GM12891 (cell line): ENCODE measurements at regions not wholly inside any gene's neighbourhood (a gene's known extent, or its start where the extent isn't known, plus 50 kb on each side); places are given as distances from the start of the nearest gene placed in this dataset.

Experiments
- DNase-seq: peaks from one replicate; pipeline ENCODE4 v3.0.0; 2011; ENCODE audit warnings: low spot score; ENCODE audit not compliant: insufficient read length
- FAIRE-seq: peaks from 2 replicates; lab custom pipeline; 2011; peaks lifted over from hg19 to GRCh38; lab: Jason Lieb, UNC
- PAX5 ChIP-seq: IDR thresholded peaks from 2 replicates; pipeline ENCODE4 v1.6.1; 2011; ENCODE audit warnings: low read length, moderate library complexity, mild to moderate bottlenecking; ENCODE audit not compliant: insufficient read depth, severe bottlenecking
- POLR2A ChIP-seq: IDR thresholded peaks from 2 replicates; pipeline ENCODE4 v1.6.1; 2011; ENCODE audit warnings: low read depth, low read length, control low read depth
- POLR2AphosphoS5 ChIP-seq: IDR thresholded peaks from 2 replicates; pipeline ENCODE4 v1.6.1; 2011; ENCODE audit warnings: low read depth, low read length, control low read depth
- POU2F2 ChIP-seq: IDR thresholded peaks from 2 replicates; pipeline ENCODE4 v1.6.1; 2011; ENCODE audit warnings: low read depth, mild to moderate bottlenecking, control low read depth, low read length, moderate library complexity
- SPI1 ChIP-seq: IDR thresholded peaks from 2 replicates; pipeline ENCODE4 v1.6.1; 2011; ENCODE audit warnings: low read depth, low read length, control low read depth
- TAF1 ChIP-seq: IDR thresholded peaks from 2 replicates; pipeline ENCODE4 v1.6.1; 2011; ENCODE audit warnings: low read depth, low read length, control low read depth

- no peak for TF ChIP-seq POLR2A
- TF ChIP-seq POLR2AphosphoS5 = no peak
- no peak for TF ChIP-seq POU2F2
- no peak for TF ChIP-seq PAX5
- TF ChIP-seq TAF1 = no peak
- TF ChIP-seq SPI1 = no peak
Observed at GRCh38 chr9:87276327-87276841, 221.3 kb upstream of the DAPK1 start.

GRCh38 chr9:87276851-87277261 lies 220.8 kb upstream of the DAPK1 start:
- no peak for TF ChIP-seq POLR2A
- FAIRE-seq (no peak), DNase-seq (no peak)

More at GRCh38 chr9:87276327-87276841, 221.3 kb upstream of the DAPK1 start:
- DNase-seq (no peak), FAIRE-seq (no peak)

- DNase-seq (no peak), FAIRE-seq (no peak)
Observed at GRCh38 chr9:87277346-87277745, 220.3 kb upstream of the DAPK1 start.

GRCh38 chr9:87278971-87279733 lies 218.5 kb upstream of the DAPK1 start:
- TF ChIP-seq TAF1 = no peak
- TF ChIP-seq POLR2AphosphoS5 = no peak
- TF ChIP-seq POLR2A = no peak
- no peak for TF ChIP-seq POU2F2
- no peak for TF ChIP-seq SPI1
- no peak for TF ChIP-seq PAX5
- FAIRE-seq (no peak), DNase-seq (no peak)

More at GRCh38 chr9:87277346-87277745, 220.3 kb upstream of the DAPK1 start:
- TF ChIP-seq POU2F2 (no peak), SPI1 (no peak), POLR2A (no peak), TAF1 (no peak), PAX5 (no peak), POLR2AphosphoS5 (no peak)

- DNase-seq (no peak), FAIRE-seq (no peak)
- TF ChIP-seq POLR2A = no peak
- TF ChIP-seq POU2F2 = no peak
- TF ChIP-seq POLR2AphosphoS5 = no peak
- no peak for TF ChIP-seq PAX5
- no peak for TF ChIP-seq SPI1
- no peak for TF ChIP-seq TAF1
Observed at GRCh38 chr9:87280421-87280820, 217.2 kb upstream of the DAPK1 start.

- no peak for FAIRE-seq
- DNase-seq = no peak
- TF ChIP-seq POLR2A (no peak), SPI1 (no peak), POLR2AphosphoS5 (no peak), PAX5 (no peak), POU2F2 (no peak), TAF1 (no peak)
Observed at GRCh38 chr9:87282538-87282937, 215.1 kb upstream of the DAPK1 start.

GRCh38 chr9:87283585-87283984 lies 214.1 kb upstream of the DAPK1 start:
- no peak for DNase-seq
- TF ChIP-seq POLR2A (no peak), POLR2AphosphoS5 (no peak), PAX5 (no peak), SPI1 (no peak), TAF1 (no peak), POU2F2 (no peak)
- no peak for FAIRE-seq

- TF ChIP-seq SPI1 (no peak), POLR2A (no peak), POLR2AphosphoS5 (no peak), PAX5 (no peak), TAF1 (no peak), POU2F2 (no peak)
- no peak for FAIRE-seq
- no peak for DNase-seq
Observed at GRCh38 chr9:87285183-87285850, 212.3 kb upstream of the DAPK1 start.

- no peak for DNase-seq
- no peak for FAIRE-seq
Observed at GRCh38 chr9:87286506-87286905, 211.2 kb upstream of the DAPK1 start.

More at GRCh38 chr9:87286506-87286905, 211.2 kb upstream of the DAPK1 start:
- no peak for TF ChIP-seq PAX5
- no peak for TF ChIP-seq SPI1
- no peak for TF ChIP-seq TAF1
